Tibial artery (tissue), 4 donors: ENCODE measurements at regions not wholly inside any gene's neighbourhood (a gene's known extent, or its start where the extent isn't known, plus 50 kb on each side); places are given as distances from the start of the nearest gene placed in this dataset.

Experiments used
- DNase-seq, 2 donors: peaks; one replicate each; pipeline ENCODE4 v3.0.0-alpha.2; 2019
- H3K27ac ChIP-seq, 2 donors: fragments of 200-600 bp; sonication (generic) in 1 of 2; 1 replicate in 1 of 2; 2 replicates in 1 of 2; pipeline ENCODE4 v1.5.1; 2018 to 2019; ENCODE audit warnings: mild to moderate bottlenecking in 1 of 2
- H3K27me3 ChIP-seq, 2 donors: fragments of 200-600 bp; sonication (generic) in 1 of 2; one replicate each; pipeline versions ENCODE4 v1.5.1 to v1.6.0; 2016 to 2019
- H3K36me3 ChIP-seq, 3 donors: fragments of 200-600 bp; sonication (generic) in 2 of 3; one replicate each; pipeline ENCODE4 v1.5.1; 2016 to 2019; ENCODE audit warnings: mild to moderate bottlenecking in 2 of 3
- H3K4me1 ChIP-seq, 4 donors: fragments of 200-600 bp; sonication (generic) in 2 of 4; 1 replicate in 3 of 4; 2 replicates in 1 of 4; pipeline ENCODE4 v1.5.1; 2016 to 2019
- H3K4me3 ChIP-seq, 2 donors: fragments of 200-600 bp; sonication (generic) in 1 of 2; 1 replicate in 1 of 2; 2 replicates in 1 of 2; pipeline ENCODE4 v1.5.1; 2018 to 2019; ENCODE audit warnings: mild to moderate bottlenecking in 2 of 2
- H3K9me3 ChIP-seq, 3 donors: fragments of 200-600 bp; sonication (generic) in 1 of 3; one replicate each; pipeline ENCODE4 v1.5.1; 2016 to 2019
- intact Hi-C: fragments of 100-400 bp; cut with DNase I; formaldehyde crosslinking; loops from one replicate; pipeline ENCODE4 v1.15.0; 2023; ENCODE audit warnings: low total_unique reads
- TF ChIP-seq, protein P1 (sequence below), 2 experiments: fragments of 200-600 bp in 1 of 2; fragments of 450-650 bp in 1 of 2; IDR thresholded peaks; one replicate each; pipeline ENCODE4 v1.5.1; 2017 to 2019; ENCODE audit warnings: antibody characterized with exemption in 2 of 2, mild to moderate bottlenecking in 1 of 2, moderate library complexity in 1 of 2

DNA sequence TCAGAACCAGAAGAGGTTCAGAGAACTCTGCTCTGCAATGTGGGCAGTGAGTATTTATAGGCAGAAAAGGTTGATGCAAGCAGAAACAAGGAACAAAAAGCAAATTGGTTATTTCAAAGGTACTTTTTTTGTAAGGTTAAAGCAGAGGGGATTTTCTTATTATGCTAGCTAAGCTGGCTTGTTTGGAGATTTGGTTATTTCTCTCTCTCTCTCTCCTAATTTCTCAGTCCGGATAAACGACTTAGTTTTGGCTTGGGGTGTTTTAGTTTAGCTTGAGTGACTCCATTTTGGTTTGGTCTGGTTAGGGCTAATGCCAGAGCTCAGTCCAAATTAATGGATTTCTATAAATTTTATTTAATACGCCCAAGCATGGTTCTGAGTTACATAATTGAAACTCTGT, 566.8 kb downstream of the SH2D4B start:
- TF ChIP-seq, protein P1, sequence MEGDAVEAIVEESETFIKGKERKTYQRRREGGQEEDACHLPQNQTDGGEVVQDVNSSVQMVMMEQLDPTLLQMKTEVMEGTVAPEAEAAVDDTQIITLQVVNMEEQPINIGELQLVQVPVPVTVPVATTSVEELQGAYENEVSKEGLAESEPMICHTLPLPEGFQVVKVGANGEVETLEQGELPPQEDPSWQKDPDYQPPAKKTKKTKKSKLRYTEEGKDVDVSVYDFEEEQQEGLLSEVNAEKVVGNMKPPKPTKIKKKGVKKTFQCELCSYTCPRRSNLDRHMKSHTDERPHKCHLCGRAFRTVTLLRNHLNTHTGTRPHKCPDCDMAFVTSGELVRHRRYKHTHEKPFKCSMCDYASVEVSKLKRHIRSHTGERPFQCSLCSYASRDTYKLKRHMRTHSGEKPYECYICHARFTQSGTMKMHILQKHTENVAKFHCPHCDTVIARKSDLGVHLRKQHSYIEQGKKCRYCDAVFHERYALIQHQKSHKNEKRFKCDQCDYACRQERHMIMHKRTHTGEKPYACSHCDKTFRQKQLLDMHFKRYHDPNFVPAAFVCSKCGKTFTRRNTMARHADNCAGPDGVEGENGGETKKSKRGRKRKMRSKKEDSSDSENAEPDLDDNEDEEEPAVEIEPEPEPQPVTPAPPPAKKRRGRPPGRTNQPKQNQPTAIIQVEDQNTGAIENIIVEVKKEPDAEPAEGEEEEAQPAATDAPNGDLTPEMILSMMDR (IDR thresholded peaks at IDR 0.05) = no peak

DNA sequence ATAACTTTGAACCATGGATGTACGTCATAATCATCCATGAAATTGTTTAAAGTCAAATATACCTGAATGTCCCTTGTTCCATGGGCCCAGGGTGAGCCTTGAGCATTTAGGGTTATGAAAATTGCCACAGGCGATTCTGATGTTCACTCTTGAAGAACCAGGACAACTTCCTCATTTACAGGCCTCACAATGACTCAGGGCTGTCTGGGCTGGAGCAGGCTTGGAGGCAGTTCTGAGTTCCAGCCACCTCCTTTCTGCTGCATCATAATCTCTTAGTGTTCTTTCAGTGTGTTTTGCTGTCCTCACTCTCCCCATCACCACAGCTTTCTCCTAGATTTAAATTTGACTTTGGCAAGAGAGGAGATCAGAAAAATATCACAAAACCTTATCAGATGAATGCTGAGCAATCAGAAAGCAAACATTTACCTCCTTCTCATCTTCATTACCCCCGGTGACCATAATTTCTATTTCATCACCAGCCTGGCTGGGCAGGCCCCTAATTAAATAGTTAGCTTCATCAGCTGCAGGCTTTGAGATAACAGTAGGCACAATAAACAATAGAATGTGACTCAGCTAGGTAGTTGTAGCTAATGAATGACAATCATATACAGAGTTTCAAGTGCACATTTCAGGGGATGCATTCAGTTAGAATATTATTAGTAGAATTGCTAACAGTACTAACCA, 571.0 kb downstream of the SH2D4B start:
- DNase-seq = no peak
- Histone ChIP-seq H3K36me3 (no peaks in the 10 kb centered on the region), H3K9me3 (no peaks in the 10 kb centered on the region), H3K4me3 (no peak overlapping the region), H3K27ac (no peak overlapping the region), H3K27me3 (no peaks in the 10 kb centered on the region), H3K4me1 (no peaks in the 10 kb centered on the region)
- intact Hi-C loops = no loop called here
- TF ChIP-seq, protein P1 (IDR thresholded peaks at IDR 0.05) = no peak

More for the DNA sequence above, 566.8 kb downstream of the SH2D4B start:
- H3K4me1 ChIP-seq = no peaks in the 10 kb centered on the region
- no peak for DNase-seq
- no peaks in the 10 kb centered on the region for H3K9me3 ChIP-seq
- intact Hi-C loops = no loop called here
- no peak overlapping the region for H3K27ac ChIP-seq
- no peaks in the 10 kb centered on the region for H3K36me3 ChIP-seq
- H3K4me3 ChIP-seq = no peak overlapping the region
- H3K27me3 ChIP-seq = no peaks in the 10 kb centered on the region

GRCh38 chr10:81109200-81109752, 571.6 kb downstream of the SH2D4B start:
- H3K4me1 ChIP-seq = no peaks in the 10 kb centered on the region
- no peaks in the 10 kb centered on the region for H3K9me3 ChIP-seq
- H3K27ac ChIP-seq = no peak overlapping the region
- no peaks in the 10 kb centered on the region for H3K36me3 ChIP-seq
- TF ChIP-seq, protein P1 (IDR thresholded peaks at IDR 0.05) = no peak
- no peak for DNase-seq
- no peak overlapping the region for H3K4me3 ChIP-seq
- intact Hi-C loops = no loop called here
- H3K27me3 ChIP-seq = no peaks in the 10 kb centered on the region

DNA sequence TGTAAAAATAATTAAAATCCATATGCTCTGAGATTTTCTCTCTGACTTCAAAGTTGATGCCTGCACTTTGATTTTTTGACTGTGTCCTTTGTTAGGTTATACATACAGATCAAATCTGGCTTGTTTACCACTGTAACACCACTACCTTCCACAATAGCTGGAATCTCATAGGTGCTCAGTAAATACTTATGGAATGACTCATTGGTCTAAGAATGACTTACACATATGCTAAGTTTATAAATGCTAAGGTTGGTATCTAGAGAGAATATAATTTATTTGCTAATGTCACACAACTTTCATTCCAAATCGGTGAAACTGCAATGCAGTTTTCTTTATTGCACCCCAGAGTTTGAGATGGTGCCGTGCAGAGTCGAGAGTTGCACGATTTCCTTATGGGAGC, 578.5 kb downstream of the SH2D4B start:
- intact Hi-C loops = no loop called here
- Histone ChIP-seq H3K27me3 (no peaks in the 10 kb centered on the region), H3K4me1 (no peaks in the 10 kb centered on the region), H3K27ac (no peak overlapping the region), H3K4me3 (no peak overlapping the region), H3K36me3 (no peaks in the 10 kb centered on the region), H3K9me3 (no peaks in the 10 kb centered on the region)
- TF ChIP-seq, protein P1 (IDR thresholded peaks at IDR 0.05) = no peak
- DNase-seq = no peak

DNA sequence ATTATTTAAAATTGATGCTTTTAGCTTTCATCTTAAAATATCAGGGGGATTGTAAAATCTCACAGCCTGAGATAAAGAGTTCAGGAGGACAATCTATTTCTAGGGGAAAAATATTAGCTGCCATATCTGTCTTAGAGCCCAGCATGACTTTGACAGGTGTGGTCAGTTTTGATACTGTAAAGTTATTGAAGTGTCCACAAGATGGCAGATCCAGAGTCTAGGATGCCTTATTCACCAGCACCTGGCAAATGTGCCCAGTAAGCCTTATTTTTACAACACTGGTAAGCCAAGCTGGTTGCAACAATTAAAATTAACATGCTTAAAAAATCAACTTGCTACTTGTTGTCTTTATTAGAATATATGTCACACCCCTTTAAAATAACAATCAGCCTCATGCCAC, 579.3 kb downstream of the SH2D4B start:
- intact Hi-C loops = no loop called here
- no peak for DNase-seq
- Histone ChIP-seq H3K4me1 (no peaks in the 10 kb centered on the region), H3K27ac (no peak overlapping the region), H3K36me3 (no peaks in the 10 kb centered on the region), H3K27me3 (no peaks in the 10 kb centered on the region), H3K4me3 (no peak overlapping the region), H3K9me3 (no peaks in the 10 kb centered on the region)
- TF ChIP-seq, protein P1 (IDR thresholded peaks at IDR 0.05) = no peak
